H9 (cell line): ENCODE measurements at regions not wholly inside any gene's neighbourhood (a gene's known extent, or its start where the extent isn't known, plus 50 kb on each side); places are given as distances from the start of the nearest gene placed in this dataset.

Experiments used
- DNase-seq: peaks from one replicate; pipeline ENCODE4 v3.0.0-alpha.2; 2017
- H2AFZ ChIP-seq: one replicate; pipeline ENCODE4 v1.6.1; 2013; ENCODE audit warnings: mild to moderate bottlenecking, low read length, control low read depth, moderate library complexity
- H2AK5ac ChIP-seq: 2 replicates; pipeline ENCODE4 v1.6.1; 2013; ENCODE audit warnings: low read length, control low read depth, mixed read lengths; ENCODE audit not compliant: insufficient read length
- H2BK120ac ChIP-seq: one replicate; pipeline ENCODE4 v1.6.1; 2013; ENCODE audit warnings: low read depth, mild to moderate bottlenecking, low read length, control low read depth, inconsistent platforms; ENCODE audit not compliant: poor library complexity, severe bottlenecking
- H2BK12ac ChIP-seq: 2 replicates; pipeline ENCODE4 v1.6.1; 2013; ENCODE audit warnings: low read length, control low read depth, mixed read lengths, low read depth; ENCODE audit not compliant: insufficient read length
- H2BK15ac ChIP-seq: 2 replicates; pipeline ENCODE4 v1.6.1; 2013; ENCODE audit warnings: low read depth, low read length, control low read depth
- H2BK20ac ChIP-seq: one replicate; pipeline ENCODE4 v1.6.1; 2013; ENCODE audit warnings: low read depth, mild to moderate bottlenecking, low read length, control low read depth, inconsistent platforms; ENCODE audit not compliant: poor library complexity, severe bottlenecking
- H2BK5ac ChIP-seq: 2 replicates; pipeline ENCODE4 v1.6.1; 2013; ENCODE audit warnings: low read length, control low read depth, mixed read lengths; ENCODE audit not compliant: insufficient read length
- H3K14ac ChIP-seq: 2 replicates; pipeline ENCODE4 v1.6.1; 2013; ENCODE audit warnings: low read length, control low read depth; ENCODE audit not compliant: insufficient read depth
- H3K18ac ChIP-seq: 2 replicates; pipeline ENCODE4 v1.6.1; 2013; ENCODE audit warnings: low read depth, mild to moderate bottlenecking, mixed read lengths, low read length, control low read depth; ENCODE audit not compliant: insufficient read length
- H3K23ac ChIP-seq: 2 replicates; pipeline ENCODE4 v1.6.1; 2013; ENCODE audit warnings: low read length, control low read depth, mixed read lengths, low read depth; ENCODE audit not compliant: insufficient read length
- H3K23me2 ChIP-seq: 2 replicates; pipeline ENCODE4 v1.6.1; 2013; ENCODE audit warnings: low read depth, mild to moderate bottlenecking, mixed read lengths, low read length, control low read depth; ENCODE audit not compliant: insufficient read length, poor library complexity, severe bottlenecking
- H3K27ac ChIP-seq: 2 replicates; pipeline ENCODE4 v1.5.1; 2013; ENCODE audit warnings: low read length, control low read depth, mixed read lengths, low read depth; ENCODE audit not compliant: insufficient read length
- H3K27me3 ChIP-seq: 2 replicates; pipeline ENCODE4 v1.6.1; 2013; ENCODE audit warnings: low read length, control low read depth, inconsistent platforms; ENCODE audit not compliant: insufficient read depth
- H3K4ac ChIP-seq: 2 replicates; pipeline ENCODE4 v1.6.1; 2013; ENCODE audit warnings: low read depth, mild to moderate bottlenecking, control low read depth, inconsistent platforms, low read length, moderate library complexity
- H3K4me1 ChIP-seq: 2 replicates; pipeline ENCODE4 v1.6.1; 2013; ENCODE audit warnings: low read length, control low read depth, inconsistent platforms; ENCODE audit not compliant: insufficient read depth
- H3K4me2 ChIP-seq: 2 replicates; pipeline ENCODE4 v1.6.1; 2013; ENCODE audit warnings: low read length, control low read depth, mixed read lengths; ENCODE audit not compliant: insufficient read length, insufficient read depth
- H3K56ac ChIP-seq: 2 replicates; pipeline ENCODE4 v1.6.1; 2013; ENCODE audit warnings: low read depth, mild to moderate bottlenecking, mixed read lengths, low read length, control low read depth; ENCODE audit not compliant: insufficient read length
- H3K79me1 ChIP-seq: 2 replicates; pipeline ENCODE4 v1.6.1; 2013; ENCODE audit warnings: low read depth, mild to moderate bottlenecking, moderate library complexity, low read length, control low read depth, inconsistent platforms; ENCODE audit not compliant: insufficient read depth, poor library complexity, severe bottlenecking
- H3K79me2 ChIP-seq: 2 replicates; pipeline ENCODE4 v1.6.1; 2013; ENCODE audit warnings: low read length, control low read depth, inconsistent platforms; ENCODE audit not compliant: insufficient read depth
- H3K9ac ChIP-seq: 2 replicates; pipeline ENCODE4 v1.6.1; 2013; ENCODE audit warnings: low read length, control low read depth, mixed read lengths; ENCODE audit not compliant: insufficient read length; ENCODE audit errors: extremely low read depth
- H3K9me3 ChIP-seq: one replicate; pipeline ENCODE4 v1.6.1; 2013; ENCODE audit warnings: low read depth, low read length, inconsistent platforms; ENCODE audit not compliant: control insufficient read depth
- H3T11ph ChIP-seq: one replicate; pipeline ENCODE4 v1.6.1; 2013; ENCODE audit warnings: mild to moderate bottlenecking, low read length, control low read depth, inconsistent platforms
- H4K20me1 ChIP-seq: one replicate; pipeline ENCODE4 v1.6.1; 2013; ENCODE audit not compliant: control insufficient read depth, insufficient read length, insufficient read depth
- H4K5ac ChIP-seq: 2 replicates; pipeline ENCODE4 v1.6.1; 2013; ENCODE audit warnings: low read depth, mild to moderate bottlenecking, mixed read lengths, low read length, control low read depth; ENCODE audit not compliant: insufficient read length
- H4K8ac ChIP-seq: replicated peaks from 2 replicates; pipeline ENCODE4 v1.6.1; 2013; ENCODE audit warnings: low read length, control low read depth, mixed read lengths, low read depth; ENCODE audit not compliant: insufficient read length
- H4K91ac ChIP-seq: 2 replicates; pipeline ENCODE4 v1.6.1; 2013; ENCODE audit warnings: low read depth, mild to moderate bottlenecking, moderate library complexity, mixed read lengths, low read length, control low read depth; ENCODE audit not compliant: insufficient read length
- H3K27ac Mint-ChIP-seq, 3 experiments: 2 replicates in 2 of 3; 3 replicates in 1 of 3; pipeline ENCODE4 v1.8.0; 2020 to 2021; ENCODE audit warnings: mixed read lengths in 3 of 3, mild to moderate bottlenecking in 1 of 3, moderate library complexity in 1 of 3
- H3K27me3 Mint-ChIP-seq: 2 replicates; pipeline ENCODE4 v1.8.0; 2021; ENCODE audit warnings: low read depth, mild to moderate bottlenecking, moderate library complexity, mixed read lengths
- H3K36me3 Mint-ChIP-seq, 3 experiments: 2 replicates in 2 of 3; 3 replicates in 1 of 3; pipeline ENCODE4 v1.8.0; 2020 to 2021; ENCODE audit warnings: low read depth in 3 of 3, mixed read lengths in 3 of 3; ENCODE audit not compliant: insufficient read depth in 1 of 3
- H3K4me1 Mint-ChIP-seq, 2 experiments: 2 replicates each; pipeline ENCODE4 v1.8.0; 2020; ENCODE audit warnings: mixed read lengths in 2 of 2
- H3K4me3 Mint-ChIP-seq, 2 experiments: 2 replicates in 1 of 2; 3 replicates in 1 of 2; pipeline ENCODE4 v1.8.0; 2020 to 2021; ENCODE audit warnings: mild to moderate bottlenecking in 2 of 2, mixed read lengths in 2 of 2, moderate library complexity in 1 of 2
- H3K9me3 Mint-ChIP-seq, 2 experiments: 2 replicates in 1 of 2; 3 replicates in 1 of 2; pipeline ENCODE4 v1.8.0; 2020; ENCODE audit warnings: mild to moderate bottlenecking in 2 of 2, mixed read lengths in 2 of 2, moderate library complexity in 1 of 2
- WGBS: extraction: QIAGEN DNeasy Blood & Tissue Kit; methylation state at CpG from one replicate; pipeline ENCODE4 v1.1.7; 2013; ENCODE audit warnings: missing lambda C conversion rate, low lambda C conversion rate, mixed read lengths; ENCODE audit not compliant: insufficient read length; ENCODE audit errors: extremely low coverage; 5-methylcytosine and 5-hydroxymethylcytosine counted together
- TF ChIP-seq, protein P1 (sequence below): fragments of 200-600 bp; sonication (generic); conservative IDR thresholded peaks from 3 replicates; pipeline ENCODE4 v1.8.0; 2021; ENCODE audit warnings: antibody characterized with exemption, mild to moderate bottlenecking

DNA sequence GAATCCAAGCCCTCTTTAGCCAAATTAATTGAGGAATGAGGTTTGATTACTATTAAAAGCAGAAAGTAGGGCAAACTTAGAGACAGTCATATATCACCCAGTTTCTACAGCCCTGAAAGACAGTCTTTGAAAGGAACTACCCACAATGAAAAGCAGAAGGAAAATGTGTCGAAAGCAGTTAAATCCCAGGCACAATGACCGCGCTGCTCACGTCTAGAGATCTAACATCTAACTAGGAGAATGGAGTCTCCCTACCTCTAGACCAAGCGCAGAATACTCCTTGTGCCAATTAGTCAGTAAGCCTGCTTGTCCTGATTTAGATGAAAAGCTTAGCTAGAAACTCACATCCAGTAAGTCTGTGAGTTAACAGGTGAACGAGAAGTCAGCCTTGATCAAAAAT lies 350.0 kb downstream of the FGFR2 start:
- H3K14ac ChIP-seq, result no peak overlapping the region
- no peak overlapping the region for H4K8ac ChIP-seq
- no peak overlapping the region for H2BK5ac ChIP-seq
- no peaks in the 10 kb centered on the region for H3K79me1 ChIP-seq
- Mint-ChIP-seq H3K4me3 (no peak overlapping the region), H3K27me3 (peaks cover 3% of the 10 kb centered on the region; the same call in 1 of the 2 replicates), H3K27ac (no peak overlapping the region), H3K9me3 (no peaks in the 10 kb centered on the region), H3K36me3 (no peaks in the 10 kb centered on the region), H3K4me1 (0 out of 4 replicates have a peak, but pooled peaks cover 0 to 2% of the 10 kb centered on the region in 2 experiments)
- TF ChIP-seq, protein P1, sequence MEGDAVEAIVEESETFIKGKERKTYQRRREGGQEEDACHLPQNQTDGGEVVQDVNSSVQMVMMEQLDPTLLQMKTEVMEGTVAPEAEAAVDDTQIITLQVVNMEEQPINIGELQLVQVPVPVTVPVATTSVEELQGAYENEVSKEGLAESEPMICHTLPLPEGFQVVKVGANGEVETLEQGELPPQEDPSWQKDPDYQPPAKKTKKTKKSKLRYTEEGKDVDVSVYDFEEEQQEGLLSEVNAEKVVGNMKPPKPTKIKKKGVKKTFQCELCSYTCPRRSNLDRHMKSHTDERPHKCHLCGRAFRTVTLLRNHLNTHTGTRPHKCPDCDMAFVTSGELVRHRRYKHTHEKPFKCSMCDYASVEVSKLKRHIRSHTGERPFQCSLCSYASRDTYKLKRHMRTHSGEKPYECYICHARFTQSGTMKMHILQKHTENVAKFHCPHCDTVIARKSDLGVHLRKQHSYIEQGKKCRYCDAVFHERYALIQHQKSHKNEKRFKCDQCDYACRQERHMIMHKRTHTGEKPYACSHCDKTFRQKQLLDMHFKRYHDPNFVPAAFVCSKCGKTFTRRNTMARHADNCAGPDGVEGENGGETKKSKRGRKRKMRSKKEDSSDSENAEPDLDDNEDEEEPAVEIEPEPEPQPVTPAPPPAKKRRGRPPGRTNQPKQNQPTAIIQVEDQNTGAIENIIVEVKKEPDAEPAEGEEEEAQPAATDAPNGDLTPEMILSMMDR, result no peak
- WGBS, result no CpG with 5 or more reads among the region's 6 CpGs
- no peak overlapping the region for H2BK20ac ChIP-seq
- H3K4ac ChIP-seq, result no peak overlapping the region
- H3T11ph ChIP-seq, result no peak overlapping the region
- no peak overlapping the region for H3K18ac ChIP-seq
- no peak overlapping the region for H3K23ac ChIP-seq
- H4K20me1 ChIP-seq, result no peaks in the 10 kb centered on the region
- H3K9ac ChIP-seq, result no peak overlapping the region
- H2BK12ac ChIP-seq, result no peak overlapping the region
- H2AK5ac ChIP-seq, result no peak overlapping the region
- H3K9me3 ChIP-seq, result no peaks in the 10 kb centered on the region
- H2AFZ ChIP-seq, result no peak overlapping the region
- peaks cover 3% of the 10 kb centered on the region; the same call in 1 of the 2 replicates for H3K4me1 ChIP-seq
- no peak for DNase-seq
- H3K27me3 ChIP-seq, result no peaks in the 10 kb centered on the region
- no peak overlapping the region for H3K56ac ChIP-seq
- no peaks in the 10 kb centered on the region for H3K79me2 ChIP-seq
- no peak overlapping the region for H4K91ac ChIP-seq
- no peak overlapping the region for H3K27ac ChIP-seq
- H3K23me2 ChIP-seq, result no peaks in the 10 kb centered on the region
- H4K5ac ChIP-seq, result no peak overlapping the region
- no peak overlapping the region for H2BK120ac ChIP-seq
- no peak overlapping the region for H2BK15ac ChIP-seq
- no peak overlapping the region for H3K4me2 ChIP-seq
